K562 (cell line): ENCODE measurements at regions not wholly inside any gene's neighbourhood (a gene's known extent, or its start where the extent isn't known, plus 50 kb on each side); places are given as distances from the start of the nearest gene placed in this dataset.

ENCODE experiments used
- ATAC-seq: fragments of 200-7000 bp; cut with Tn5 transposase; 3 replicates; pipeline ENCODE4 v1.9.1; 2020; ENCODE audit warnings: moderate library complexity
- BruUV-seq: library from RNA; stranded (reverse); fragments of 400-500 nt; replicated peaks from 2 replicates; lab custom pipeline; 2021; lab: Mats Ljungman, UMichigan
- CTCF ChIA-PET: fragments of 300-600 bp; formaldehyde crosslinking; extraction: SDS; loops from one replicate; lab custom pipeline; 2021; ENCODE audit warnings: low intra/inter-chr PET ratio; lab: Yijun Ruan, JAX
- POLR2A ChIA-PET: fragments of 300-600, 350-650 bp; sonication (Branson Sonifier 250); formaldehyde crosslinking; extraction: SDS; loops from one replicate; lab custom pipeline; 2021; ENCODE audit warnings: antibody characterized with exemption, inconsistent platforms; lab: Yijun Ruan, JAX
- DNase-seq, 4 experiments: peaks; one replicate each; pipeline versions ENCODE4 v3.0.0 to v3.0.0-alpha.2; 2011 to 2018; ENCODE audit warnings: low spot score in 3 of 4, mixed read lengths in 3 of 4; ENCODE audit errors: extremely low read depth in 1 of 4
- FAIRE-seq: peaks from 2 replicates; lab custom pipeline; 2011; peaks lifted over from hg19 to GRCh38; lab: Jason Lieb, UNC
- H2AFZ ChIP-seq: 2 replicates; pipeline ENCODE4 v1.6.0; 2011; ENCODE audit warnings: low read depth, low read length, control low read depth, inconsistent platforms
- H3K27ac ChIP-seq: fragments of 200-600 bp; 3 replicates; pipeline ENCODE4 v1.8.0; 2011; ENCODE audit warnings: low read depth, mild to moderate bottlenecking, control low read depth, inconsistent platforms, low read length, moderate library complexity, mixed read lengths; ENCODE audit errors: extremely low read depth
- H3K27me3 ChIP-seq, 2 experiments: fragments of 300-600 bp in 1 of 2; 2 replicates in 1 of 2; 3 replicates in 1 of 2; pipeline versions ENCODE4 v1.6.0 to v1.8.0; 2011; ENCODE audit warnings: inconsistent platforms in 2 of 2, low read length in 2 of 2, mild to moderate bottlenecking in 1 of 2, mixed read lengths in 1 of 2, moderate library complexity in 1 of 2; ENCODE audit not compliant: control insufficient read depth in 2 of 2, insufficient read depth in 2 of 2
- H3K36me3 ChIP-seq: fragments of 300-600 bp; 3 replicates; pipeline ENCODE4 v1.8.0; 2011; ENCODE audit warnings: mild to moderate bottlenecking, low read length, inconsistent platforms; ENCODE audit not compliant: control insufficient read depth, insufficient read depth
- H3K4me1 ChIP-seq, 2 experiments: fragments of 200-600 bp in 1 of 2; replicated peaks in 1 of 2; 2 replicates in 1 of 2; 3 replicates in 1 of 2; pipeline versions ENCODE4 v1.5.1 to v1.8.0; 2011; ENCODE audit warnings: inconsistent platforms in 2 of 2, low read length in 2 of 2, mild to moderate bottlenecking in 1 of 2, mixed read lengths in 1 of 2, moderate library complexity in 1 of 2; ENCODE audit not compliant: control insufficient read depth in 2 of 2, insufficient read depth in 2 of 2
- H3K4me2 ChIP-seq: 2 replicates; pipeline ENCODE4 v1.6.1; 2011; ENCODE audit warnings: low read length, control low read depth, inconsistent platforms, mixed read lengths; ENCODE audit not compliant: insufficient read depth
- H3K4me3 ChIP-seq: fragments of 200-600 bp; sonication (generic), shearing (Covaris generic); 2 replicates; pipeline ENCODE4 v1.5.1; 2016; ENCODE audit warnings: control low read depth, inconsistent platforms
- H3K79me2 ChIP-seq: fragments of 200-600 bp; 3 replicates; pipeline ENCODE4 v1.8.0; 2011; ENCODE audit warnings: low read length, inconsistent platforms; ENCODE audit not compliant: control insufficient read depth, insufficient read depth
- H3K9ac ChIP-seq, 2 experiments: 2 replicates each; pipeline versions ENCODE4 v1.6.0 to v1.6.1; 2011; ENCODE audit warnings: low read depth in 2 of 2, low read length in 2 of 2, control low read depth in 1 of 2, inconsistent platforms in 1 of 2, mild to moderate bottlenecking in 1 of 2, mixed read lengths in 1 of 2; ENCODE audit not compliant: insufficient read depth in 1 of 2
- H3K9me1 ChIP-seq: one replicate; pipeline ENCODE4 v1.6.0; 2011; ENCODE audit warnings: inconsistent platforms, mild to moderate bottlenecking, low read length, moderate library complexity; ENCODE audit not compliant: control insufficient read depth, insufficient read depth
- H3K9me3 ChIP-seq: replicated peaks from 2 replicates; pipeline ENCODE4 v1.5.1; 2011; ENCODE audit warnings: low read depth, low read length, inconsistent platforms; ENCODE audit not compliant: control insufficient read depth, insufficient read depth
- H4K20me1 ChIP-seq: replicated peaks from 2 replicates; pipeline ENCODE4 v1.6.1; 2011; ENCODE audit warnings: low read length, inconsistent platforms, mixed read lengths; ENCODE audit not compliant: control insufficient read depth, insufficient read depth
- CBFA2T2 ChIP-seq: fragments of 450-650 bp; conservative IDR thresholded peaks from 2 replicates; pipeline ENCODE4 v1.6.1; 2017; ENCODE audit warnings: mild to moderate bottlenecking
- LEF1 ChIP-seq: fragments of 450-650 bp; IDR thresholded peaks from 2 replicates; pipeline ENCODE4 v1.6.1; 2016; ENCODE audit warnings: mild to moderate bottlenecking
- NFXL1 ChIP-seq: fragments of 450-650 bp; formaldehyde crosslinking; IDR thresholded peaks from 2 replicates; pipeline ENCODE4 v1.4.0; 2021; ENCODE audit warnings: mild to moderate bottlenecking
- NRF1 ChIP-seq, 2 experiments: fragments of 450-650 bp; IDR thresholded peaks in 1 of 2; conservative IDR thresholded peaks in 1 of 2; 2 replicates each; pipeline ENCODE4 v1.6.1; 2014; ENCODE audit warnings: mild to moderate bottlenecking in 2 of 2
- RAD51 ChIP-seq: fragments of 450-650 bp; IDR thresholded peaks from 2 replicates; pipeline ENCODE4 v1.7.1; 2016; ENCODE audit warnings: low read depth, mild to moderate bottlenecking, borderline replicate concordance
- THRB ChIP-seq: fragments of 450-650 bp; formaldehyde crosslinking; conservative IDR thresholded peaks from 2 replicates; pipeline ENCODE4 v1.4.0; 2022; ENCODE audit warnings: mild to moderate bottlenecking, missing genetic modification characterization
- TOE1 ChIP-seq, 2 experiments: fragments of 450-650 bp in 1 of 2; sonication (generic) in 1 of 2; formaldehyde crosslinking in 1 of 2; IDR thresholded peaks; 2 replicates each; pipeline versions ENCODE4 v1.7.1 to v1.8.0; 2016 to 2022; ENCODE audit warnings: borderline replicate concordance in 2 of 2, mild to moderate bottlenecking in 2 of 2, antibody characterized with exemption in 1 of 2, inconsistent platforms in 1 of 2, low read depth in 1 of 2, missing genetic modification reagents in 1 of 2, moderate library complexity in 1 of 2
- WGBS: fragments of 100-300 bp; shearing (Covaris generic); methylation state at CpG from one replicate; pipeline ENCODE4 v1.1.6; 2016; ENCODE audit warnings: low coverage, mixed read lengths; ENCODE audit not compliant: insufficient coverage; ENCODE audit errors: missing lambda C conversion rate; 5-methylcytosine and 5-hydroxymethylcytosine counted together
- in situ Hi-C: fragments of 300-500 bp; cut with MboI; formaldehyde crosslinking; loops from 4 replicates; pipeline ENCODE4 v1.15.0; 2018; ENCODE audit warnings: inconsistent platforms, mixed read lengths
- intact Hi-C: fragments of 100-400 bp; cut with micrococcal nuclease; formaldehyde crosslinking; loops from 2 replicates; pipeline ENCODE4 v1.14.2; 2022
- TF ChIP-seq, protein P1 (sequence below): sonication (generic); formaldehyde crosslinking; IDR thresholded peaks from 2 replicates; pipeline ENCODE4 v1.8.0; 2022; ENCODE audit warnings: mild to moderate bottlenecking, missing genetic modification reagents
- TF ChIP-seq, protein P2 (sequence below): fragments of 250-450 bp; sonication (Bioruptor Pico); IDR thresholded peaks from 2 replicates; pipeline ENCODE4 v1.6.1; 2021; ENCODE audit warnings: mild to moderate bottlenecking
- TF ChIP-seq, protein P3 (sequence below), 2 experiments: fragments of 450-650 bp; IDR thresholded peaks; 2 replicates each; pipeline ENCODE4 v1.6.1; 2016
- TF ChIP-seq, protein P4 (sequence below): sonication (generic); formaldehyde crosslinking; IDR thresholded peaks from 2 replicates; pipeline ENCODE4 v1.5.0; 2020; ENCODE audit warnings: missing genetic modification reagents
- TF ChIP-seq, protein P5 (sequence below): fragments of 450-650 bp; formaldehyde crosslinking; IDR thresholded peaks from 2 replicates; pipeline ENCODE4 v1.4.0; 2020; ENCODE audit warnings: mild to moderate bottlenecking, mixed read lengths

- TF ChIP-seq, protein P1, sequence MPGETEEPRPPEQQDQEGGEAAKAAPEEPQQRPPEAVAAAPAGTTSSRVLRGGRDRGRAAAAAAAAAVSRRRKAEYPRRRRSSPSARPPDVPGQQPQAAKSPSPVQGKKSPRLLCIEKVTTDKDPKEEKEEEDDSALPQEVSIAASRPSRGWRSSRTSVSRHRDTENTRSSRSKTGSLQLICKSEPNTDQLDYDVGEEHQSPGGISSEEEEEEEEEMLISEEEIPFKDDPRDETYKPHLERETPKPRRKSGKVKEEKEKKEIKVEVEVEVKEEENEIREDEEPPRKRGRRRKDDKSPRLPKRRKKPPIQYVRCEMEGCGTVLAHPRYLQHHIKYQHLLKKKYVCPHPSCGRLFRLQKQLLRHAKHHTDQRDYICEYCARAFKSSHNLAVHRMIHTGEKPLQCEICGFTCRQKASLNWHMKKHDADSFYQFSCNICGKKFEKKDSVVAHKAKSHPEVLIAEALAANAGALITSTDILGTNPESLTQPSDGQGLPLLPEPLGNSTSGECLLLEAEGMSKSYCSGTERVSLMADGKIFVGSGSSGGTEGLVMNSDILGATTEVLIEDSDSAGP = no peak
- TF ChIP-seq, all 486 proteins: peak for 0
These were observed 94.5 kb upstream of the MYCN start (continued) for GRCh38 chr2:15845737-15846405.

DNA sequence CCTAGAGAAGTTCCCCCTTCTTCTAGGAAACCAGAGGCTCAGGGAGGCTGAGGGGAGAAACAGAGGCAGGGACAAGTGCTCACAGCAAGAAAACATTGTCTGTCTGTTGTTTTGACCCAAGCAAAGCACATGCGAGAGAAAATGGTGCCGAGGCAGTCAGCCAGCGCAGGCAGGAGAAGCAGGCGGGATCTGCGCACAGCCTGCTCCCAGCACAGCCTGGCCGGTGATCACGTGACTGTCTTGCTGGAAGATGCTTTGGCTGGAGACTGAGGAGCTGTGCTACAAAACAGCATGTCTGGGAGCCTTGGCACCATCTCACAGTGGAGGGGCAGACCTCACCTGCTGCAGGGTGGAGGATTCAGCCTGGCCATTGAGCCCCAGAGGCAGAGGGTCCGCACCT is 93.7 kb upstream of the MYCN start:
- no peak for TF ChIP-seq THRB (CRISPR knock-in tag)
- TF ChIP-seq NFXL1 (CRISPR knock-in tag) = no peak
- TF ChIP-seq, protein P2, sequence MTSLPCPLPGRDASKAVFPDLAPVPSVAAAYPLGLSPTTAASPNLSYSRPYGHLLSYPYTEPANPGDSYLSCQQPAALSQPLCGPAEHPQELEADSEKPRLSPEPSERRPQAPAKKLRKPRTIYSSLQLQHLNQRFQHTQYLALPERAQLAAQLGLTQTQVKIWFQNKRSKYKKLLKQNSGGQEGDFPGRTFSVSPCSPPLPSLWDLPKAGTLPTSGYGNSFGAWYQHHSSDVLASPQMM (CRISPR knock-in tag) = no peak
- TF ChIP-seq TOE1 (IDR thresholded peaks at IDR 0.05; ENCODE audit: borderline replicate concordance) = peak; percentile 78
- no peak for TF ChIP-seq TOE1 (CRISPR knock-in tag; IDR thresholded peaks at IDR 0.05; ENCODE audit: borderline replicate concordance, low read depth)
- TF ChIP-seq NRF1 (conservative IDR thresholded peaks at IDR 0.05 in 1 of 2, IDR thresholded peaks at IDR 0.05 in 1 of 2) = peak; percentile 39 to 46; a peak in 3 of 4 replicates
- TF ChIP-seq LEF1 = no peak
- peak; percentile 42 for TF ChIP-seq CBFA2T2
- TF ChIP-seq, protein P3, sequence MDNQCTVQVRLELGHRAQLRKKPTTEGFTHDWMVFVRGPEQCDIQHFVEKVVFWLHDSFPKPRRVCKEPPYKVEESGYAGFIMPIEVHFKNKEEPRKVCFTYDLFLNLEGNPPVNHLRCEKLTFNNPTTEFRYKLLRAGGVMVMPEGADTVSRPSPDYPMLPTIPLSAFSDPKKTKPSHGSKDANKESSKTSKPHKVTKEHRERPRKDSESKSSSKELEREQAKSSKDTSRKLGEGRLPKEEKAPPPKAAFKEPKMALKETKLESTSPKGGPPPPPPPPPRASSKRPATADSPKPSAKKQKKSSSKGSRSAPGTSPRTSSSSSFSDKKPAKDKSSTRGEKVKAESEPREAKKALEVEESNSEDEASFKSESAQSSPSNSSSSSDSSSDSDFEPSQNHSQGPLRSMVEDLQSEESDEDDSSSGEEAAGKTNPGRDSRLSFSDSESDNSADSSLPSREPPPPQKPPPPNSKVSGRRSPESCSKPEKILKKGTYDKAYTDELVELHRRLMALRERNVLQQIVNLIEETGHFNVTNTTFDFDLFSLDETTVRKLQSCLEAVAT (IDR thresholded peaks at IDR 0.05) = no peak
- peak; percentile 85 for TF ChIP-seq RAD51
- TF ChIP-seq, protein P4, sequence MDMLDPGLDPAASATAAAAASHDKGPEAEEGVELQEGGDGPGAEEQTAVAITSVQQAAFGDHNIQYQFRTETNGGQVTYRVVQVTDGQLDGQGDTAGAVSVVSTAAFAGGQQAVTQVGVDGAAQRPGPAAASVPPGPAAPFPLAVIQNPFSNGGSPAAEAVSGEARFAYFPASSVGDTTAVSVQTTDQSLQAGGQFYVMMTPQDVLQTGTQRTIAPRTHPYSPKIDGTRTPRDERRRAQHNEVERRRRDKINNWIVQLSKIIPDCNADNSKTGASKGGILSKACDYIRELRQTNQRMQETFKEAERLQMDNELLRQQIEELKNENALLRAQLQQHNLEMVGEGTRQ (CRISPR knock-in tag) = peak; percentile 71
- TF ChIP-seq, protein P5, sequence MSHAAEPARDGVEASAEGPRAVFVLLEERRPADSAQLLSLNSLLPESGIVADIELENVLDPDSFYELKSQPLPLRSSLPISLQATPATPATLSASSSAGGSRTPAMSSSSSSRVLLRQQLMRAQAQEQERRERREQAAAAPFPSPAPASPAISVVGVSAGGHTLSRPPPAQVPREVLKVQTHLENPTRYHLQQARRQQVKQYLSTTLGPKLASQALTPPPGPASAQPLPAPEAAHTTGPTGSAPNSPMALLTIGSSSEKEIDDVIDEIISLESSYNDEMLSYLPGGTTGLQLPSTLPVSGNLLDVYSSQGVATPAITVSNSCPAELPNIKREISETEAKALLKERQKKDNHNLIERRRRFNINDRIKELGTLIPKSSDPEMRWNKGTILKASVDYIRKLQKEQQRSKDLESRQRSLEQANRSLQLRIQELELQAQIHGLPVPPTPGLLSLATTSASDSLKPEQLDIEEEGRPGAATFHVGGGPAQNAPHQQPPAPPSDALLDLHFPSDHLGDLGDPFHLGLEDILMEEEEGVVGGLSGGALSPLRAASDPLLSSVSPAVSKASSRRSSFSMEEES = peak; percentile 90
- H3K9ac ChIP-seq = no peak overlapping the region
- peak overlapping the region; percentile 24; the same call in 1 of the 2 replicates for H2AFZ ChIP-seq
- no peak overlapping the region for H3K4me2 ChIP-seq
- in situ Hi-C loops (no loop called here), intact Hi-C loops (no loop called here)
- no TSS peak for BruUV-seq
- 4% methylated on average over 8 of the region's 8 CpGs for WGBS
- ATAC-seq = peak; percentile 48; the same call in 2 of the 3 replicates
- DNase-seq = no peak
- CTCF ChIA-PET = no interaction called here
- H4K20me1 ChIP-seq = peaks cover 5% of the 10 kb centered on the region; the same call in 1 of the 2 replicates
- no peak overlapping the region for H3K4me3 ChIP-seq
- no peaks in the 10 kb centered on the region for H3K36me3 ChIP-seq
- FAIRE-seq = no peak
- no peaks in the 10 kb centered on the region for H3K9me3 ChIP-seq
- no peaks in the 10 kb centered on the region for H3K79me2 ChIP-seq
- H3K4me1 ChIP-seq = peaks cover 0 to 5% of the 10 kb centered on the region in 2 experiments; a peak in 1 of 5 replicates
- H3K9me1 ChIP-seq = no peaks in the 10 kb centered on the region
- no peak overlapping the region for H3K27ac ChIP-seq
- POLR2A ChIA-PET = no interaction called here
- peaks cover 14 to 50% of the 10 kb centered on the region in 2 experiments; a peak in 4 of 5 replicates for H3K27me3 ChIP-seq
